ENCODE measurements at regions not wholly inside any gene's neighbourhood (a gene's known extent, or its start where the extent isn't known, plus 50 kb on each side); places are given as distances from the start of the nearest gene placed in this dataset.

DNA sequence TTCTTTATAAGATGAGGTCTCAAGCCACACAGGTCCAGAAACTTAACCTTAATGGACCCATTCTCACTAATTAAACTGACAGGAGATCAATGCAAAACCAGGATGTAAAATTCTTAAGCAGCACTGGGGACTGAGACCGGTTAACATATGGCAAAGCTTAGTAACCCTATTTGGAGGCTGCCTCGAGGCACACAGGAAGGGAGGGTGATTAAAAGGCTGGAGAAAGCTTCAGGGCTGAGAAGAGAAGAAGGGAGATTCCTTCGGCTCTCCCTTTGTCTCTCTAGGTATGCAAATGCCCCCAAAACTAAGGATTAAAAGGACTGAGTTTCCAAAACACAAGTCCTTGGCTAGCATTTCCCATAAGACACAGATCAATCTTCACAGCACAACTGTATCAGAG lies 120.8 kb upstream of the DSCAM start:
- H3K9me3 ChIP-seq (ENCODE audit: control insufficient read depth in 5 of 5, low read length in 5 of 5): peaks cover 0 to 4% (median 0%) of the 10 kb centered on the region in 5 donors
- no peaks in the 10 kb centered on the region for H3K36me3 ChIP-seq (ENCODE audit: control insufficient read depth in 5 of 5, insufficient read depth in 5 of 5, low read length in 5 of 5)
- peaks cover 0 to 3% (median 0%) of the 10 kb centered on the region in 5 donors for H3K27me3 ChIP-seq (ENCODE audit: control insufficient read depth in 5 of 5, insufficient read depth in 4 of 5, low read length in 5 of 5)
- no peak overlapping the region for H3K4me3 ChIP-seq (ENCODE audit: low read depth in 1 of 5, low read length in 5 of 5)
- no peak overlapping the region for H3K27ac ChIP-seq (ENCODE audit: low read depth, low read length)
- H3K4me1 ChIP-seq (ENCODE audit: control insufficient read depth in 5 of 5, insufficient read depth in 5 of 5, low read length in 5 of 5): no peaks in the 10 kb centered on the region
- no peak overlapping the region for H3K9ac ChIP-seq (ENCODE audit: low read length in 5 of 5)

DNA sequence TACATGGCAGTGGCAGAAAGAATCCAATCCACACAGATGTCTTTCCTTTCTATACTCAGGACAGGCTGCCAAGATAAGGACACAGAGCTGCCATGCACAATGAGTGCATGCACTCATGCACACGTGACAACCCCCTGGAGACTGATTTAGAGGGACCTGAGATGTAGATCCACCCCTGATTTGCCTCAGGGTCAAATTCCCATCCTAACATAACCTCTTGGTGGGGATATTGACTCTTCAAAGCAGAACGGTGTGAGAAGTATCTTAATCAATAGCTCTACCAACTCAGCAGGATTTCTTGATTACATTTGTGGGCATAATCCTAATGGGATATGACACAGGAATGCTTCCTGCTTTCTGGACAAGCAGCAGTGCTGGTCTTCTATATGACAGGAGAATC lies 125.2 kb upstream of the DSCAM start:
- Histone ChIP-seq H3K9ac (ENCODE audit: low read length in 5 of 5) (no peak overlapping the region), H3K36me3 (ENCODE audit: control insufficient read depth in 5 of 5, insufficient read depth in 5 of 5, low read length in 5 of 5) (no peaks in the 10 kb centered on the region), H3K27ac (ENCODE audit: low read depth, low read length) (no peak overlapping the region), H3K9me3 (ENCODE audit: control insufficient read depth in 5 of 5, low read length in 5 of 5) (peaks cover 0 to 10% (median 7%) of the 10 kb centered on the region in 5 donors), H3K4me1 (ENCODE audit: control insufficient read depth in 5 of 5, insufficient read depth in 5 of 5, low read length in 5 of 5) (peaks cover 0 to 4% (median 0%) of the 10 kb centered on the region in 5 donors), H3K27me3 (ENCODE audit: control insufficient read depth in 5 of 5, insufficient read depth in 4 of 5, low read length in 5 of 5) (peaks cover 0 to 3% (median 0%) of the 10 kb centered on the region in 5 donors), H3K4me3 (ENCODE audit: low read depth in 1 of 5, low read length in 5 of 5) (no peak overlapping the region)

DNA sequence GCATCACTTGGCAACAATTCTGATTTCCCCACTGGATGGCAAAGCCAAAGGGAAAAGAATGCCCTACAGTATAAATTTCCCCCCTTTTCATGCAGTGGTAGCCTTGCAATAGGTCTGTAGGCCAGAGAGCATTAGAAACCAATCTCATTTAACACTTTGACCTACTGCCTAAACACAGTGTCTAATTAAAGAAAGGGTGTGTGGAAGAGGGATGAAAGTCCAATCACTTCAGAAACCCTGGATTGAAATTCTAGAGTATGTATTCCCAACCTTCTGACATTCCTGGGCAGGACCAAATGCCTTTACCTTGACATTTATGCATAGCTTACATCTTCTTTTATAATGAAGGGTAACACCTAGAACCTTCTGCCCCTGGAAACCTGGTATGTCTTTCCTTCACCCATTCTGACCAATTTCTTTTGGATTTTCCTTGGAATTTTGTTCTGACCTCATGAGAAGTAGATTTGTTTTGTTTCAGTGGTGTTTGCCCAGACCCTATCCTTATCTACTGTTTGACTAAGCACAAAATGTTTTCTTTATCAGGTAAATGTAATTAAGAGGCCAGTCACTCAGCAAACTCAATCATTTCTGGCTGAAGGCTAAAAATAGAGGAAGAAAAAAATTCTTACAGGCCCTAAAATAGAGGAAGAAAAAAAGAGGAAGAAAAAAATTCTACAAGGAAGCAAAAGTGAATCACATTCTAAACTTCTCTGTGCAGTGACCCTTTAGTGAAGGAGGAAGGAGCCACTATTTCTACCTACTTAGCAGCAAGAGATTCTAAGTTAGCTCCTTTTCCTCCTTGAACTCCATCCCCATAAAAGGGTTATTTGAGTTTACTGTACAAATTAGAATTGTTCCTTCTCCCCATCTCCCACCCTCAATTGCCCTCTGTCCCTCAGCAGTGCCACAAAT lies 129.5 kb upstream of the DSCAM start:
- H3K27me3 ChIP-seq (ENCODE audit: control insufficient read depth in 5 of 5, insufficient read depth in 4 of 5, low read length in 5 of 5): no peaks in the 10 kb centered on the region
- H3K27ac ChIP-seq (ENCODE audit: low read depth, low read length): no peak overlapping the region
- H3K4me3 ChIP-seq (ENCODE audit: low read depth in 1 of 5, low read length in 5 of 5): no peak overlapping the region
- peaks cover 4 to 16% (median 11%) of the 10 kb centered on the region in 5 donors for H3K9me3 ChIP-seq (ENCODE audit: control insufficient read depth in 5 of 5, low read length in 5 of 5)
- peaks cover 0 to 5% (median 0%) of the 10 kb centered on the region in 5 donors for H3K4me1 ChIP-seq (ENCODE audit: control insufficient read depth in 5 of 5, insufficient read depth in 5 of 5, low read length in 5 of 5)
- H3K36me3 ChIP-seq (ENCODE audit: control insufficient read depth in 5 of 5, insufficient read depth in 5 of 5, low read length in 5 of 5): no peaks in the 10 kb centered on the region
- H3K9ac ChIP-seq (ENCODE audit: low read length in 5 of 5): no peak overlapping the region

DNA sequence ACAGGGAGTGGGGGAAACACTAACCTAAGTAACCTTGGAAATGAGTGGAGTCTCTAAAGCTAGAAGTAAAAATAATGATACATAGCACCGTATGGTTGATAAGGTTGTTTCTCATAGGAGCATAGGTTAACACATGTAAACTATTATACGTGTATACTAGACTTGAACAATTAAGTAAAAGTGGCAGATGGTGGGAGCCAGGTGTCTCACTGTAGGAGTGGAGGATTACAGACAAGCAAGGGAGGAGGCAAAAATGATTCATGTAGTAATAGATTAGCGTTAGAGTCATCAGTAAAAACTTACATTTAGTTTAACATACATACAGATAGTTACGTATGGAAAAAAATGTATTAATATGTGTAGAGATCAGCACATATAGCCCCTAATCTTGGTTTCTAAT lies 138.4 kb upstream of the DSCAM start:
- H3K27ac ChIP-seq (ENCODE audit: low read depth, low read length): no peak overlapping the region
- peaks cover 4 to 9% (median 6%) of the 10 kb centered on the region in 5 donors for H3K9me3 ChIP-seq (ENCODE audit: control insufficient read depth in 5 of 5, low read length in 5 of 5)
- H3K36me3 ChIP-seq (ENCODE audit: control insufficient read depth in 5 of 5, insufficient read depth in 5 of 5, low read length in 5 of 5): no peaks in the 10 kb centered on the region
- H3K27me3 ChIP-seq (ENCODE audit: control insufficient read depth in 5 of 5, insufficient read depth in 4 of 5, low read length in 5 of 5): no peaks in the 10 kb centered on the region
- H3K4me1 ChIP-seq (ENCODE audit: control insufficient read depth in 5 of 5, insufficient read depth in 5 of 5, low read length in 5 of 5): no peaks in the 10 kb centered on the region
- no peak overlapping the region for H3K4me3 ChIP-seq (ENCODE audit: low read depth in 1 of 5, low read length in 5 of 5)
- no peak overlapping the region for H3K9ac ChIP-seq (ENCODE audit: low read length in 5 of 5)

DNA sequence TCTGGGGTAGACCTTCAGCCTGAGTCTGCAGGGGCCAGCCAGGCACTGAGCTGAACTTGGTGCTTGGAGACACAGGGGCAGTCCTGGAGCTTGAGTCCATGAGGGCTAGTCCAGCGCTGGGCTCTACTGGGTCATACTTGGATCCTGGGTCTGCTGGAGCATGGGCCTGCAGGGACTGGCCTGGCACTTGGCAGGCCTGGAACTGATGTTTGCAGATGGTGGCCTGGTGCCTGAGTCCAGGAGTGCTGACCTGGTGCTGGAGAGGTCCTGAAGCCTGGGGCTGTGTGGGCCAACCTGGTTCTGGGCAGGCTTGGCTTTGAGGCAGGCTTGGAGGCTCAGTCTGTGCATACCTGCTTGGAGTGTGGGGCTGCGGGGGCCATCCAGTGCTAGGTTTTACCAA lies 143.4 kb upstream of the DSCAM start:
- Histone ChIP-seq H3K4me3 (ENCODE audit: low read depth in 1 of 5, low read length in 5 of 5) (no peak overlapping the region), H3K9ac (ENCODE audit: low read length in 5 of 5) (no peak overlapping the region), H3K4me1 (ENCODE audit: control insufficient read depth in 5 of 5, insufficient read depth in 5 of 5, low read length in 5 of 5) (no peaks in the 10 kb centered on the region), H3K9me3 (ENCODE audit: control insufficient read depth in 5 of 5, low read length in 5 of 5) (no peaks in the 10 kb centered on the region), H3K27ac (ENCODE audit: low read depth, low read length) (no peak overlapping the region), H3K27me3 (ENCODE audit: control insufficient read depth in 5 of 5, insufficient read depth in 4 of 5, low read length in 5 of 5) (no peaks in the 10 kb centered on the region), H3K36me3 (ENCODE audit: control insufficient read depth in 5 of 5, insufficient read depth in 5 of 5, low read length in 5 of 5) (no peaks in the 10 kb centered on the region)

DNA sequence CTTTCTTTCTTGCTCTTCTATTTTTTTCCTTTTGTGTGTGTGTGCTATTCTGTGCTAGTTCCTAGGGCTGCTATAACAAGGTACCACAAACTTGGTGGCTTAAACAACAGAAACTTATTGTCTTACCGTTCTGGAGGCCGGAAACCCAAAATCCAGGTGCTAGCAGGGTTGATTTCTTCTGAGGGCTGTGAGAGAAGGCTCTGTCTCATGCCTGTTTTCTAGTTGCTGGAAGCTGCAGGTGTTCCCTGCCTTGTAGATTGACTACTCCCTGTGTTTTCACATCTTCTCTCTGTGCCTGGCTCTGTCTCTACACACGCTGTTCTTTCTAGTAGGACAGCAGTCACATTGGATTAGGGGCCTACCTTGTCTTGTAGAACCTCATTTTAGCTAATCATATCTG lies 150.9 kb upstream of the DSCAM start:
- H3K4me1 ChIP-seq (ENCODE audit: control insufficient read depth in 5 of 5, insufficient read depth in 5 of 5, low read length in 5 of 5): no peaks in the 10 kb centered on the region
- peaks cover 0 to 15% (median 7%) of the 10 kb centered on the region in 5 donors for H3K9me3 ChIP-seq (ENCODE audit: control insufficient read depth in 5 of 5, low read length in 5 of 5)
- no peaks in the 10 kb centered on the region for H3K36me3 ChIP-seq (ENCODE audit: control insufficient read depth in 5 of 5, insufficient read depth in 5 of 5, low read length in 5 of 5)
- no peak overlapping the region for H3K27ac ChIP-seq (ENCODE audit: low read depth, low read length)
- H3K4me3 ChIP-seq (ENCODE audit: low read depth in 1 of 5, low read length in 5 of 5): no peak overlapping the region
- H3K27me3 ChIP-seq (ENCODE audit: control insufficient read depth in 5 of 5, insufficient read depth in 4 of 5, low read length in 5 of 5): no peaks in the 10 kb centered on the region
- no peak overlapping the region for H3K9ac ChIP-seq (ENCODE audit: low read length in 5 of 5)

DNA sequence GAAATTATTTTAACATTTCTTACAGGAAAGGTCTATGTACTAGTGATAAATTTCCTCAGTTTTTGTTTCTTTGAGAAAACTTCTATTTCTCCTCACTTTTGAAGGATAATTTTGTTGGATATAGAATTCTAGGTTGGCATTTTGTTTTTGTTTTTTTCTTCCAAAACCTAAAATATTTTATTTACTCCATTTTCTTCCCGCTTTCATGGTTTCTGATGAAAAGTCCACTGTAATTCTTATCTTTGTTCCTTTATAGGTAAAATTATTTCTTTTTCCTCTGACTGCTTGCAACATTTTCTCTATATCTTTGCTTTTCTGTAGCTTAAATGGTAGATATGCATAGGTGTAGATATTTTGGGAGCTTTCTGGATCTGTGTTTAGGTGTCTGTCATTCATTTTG lies 153.9 kb upstream of the DSCAM start:
- Histone ChIP-seq H3K4me3 (ENCODE audit: low read depth in 1 of 5, low read length in 5 of 5) (no peak overlapping the region), H3K27ac (ENCODE audit: low read depth, low read length) (no peak overlapping the region), H3K27me3 (ENCODE audit: control insufficient read depth in 5 of 5, insufficient read depth in 4 of 5, low read length in 5 of 5) (peaks cover 0 to 2% (median 0%) of the 10 kb centered on the region in 5 donors), H3K4me1 (ENCODE audit: control insufficient read depth in 5 of 5, insufficient read depth in 5 of 5, low read length in 5 of 5) (no peaks in the 10 kb centered on the region), H3K36me3 (ENCODE audit: control insufficient read depth in 5 of 5, insufficient read depth in 5 of 5, low read length in 5 of 5) (no peaks in the 10 kb centered on the region), H3K9me3 (ENCODE audit: control insufficient read depth in 5 of 5, low read length in 5 of 5) (peaks cover 0 to 15% (median 9%) of the 10 kb centered on the region in 5 donors), H3K9ac (ENCODE audit: low read length in 5 of 5) (no peak overlapping the region)

DNA sequence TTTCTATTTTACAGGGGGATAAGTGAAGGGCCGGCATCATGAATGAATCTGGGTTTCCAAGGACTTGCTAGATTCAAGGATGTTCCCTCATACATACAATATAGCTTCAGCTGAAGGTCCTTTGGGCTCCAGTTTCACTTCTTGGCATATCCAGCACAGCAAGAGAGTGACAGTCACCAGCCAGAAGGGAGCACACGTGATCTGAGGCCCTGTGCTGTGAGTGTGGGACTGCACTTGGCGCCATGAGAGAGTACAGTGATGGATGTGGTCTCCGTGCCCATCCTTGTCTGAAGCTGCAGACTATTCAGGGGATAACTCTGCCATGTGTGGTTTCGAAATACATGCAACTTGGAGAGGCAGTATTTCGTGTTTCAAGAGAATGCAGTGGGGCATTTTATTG lies 159.7 kb upstream of the DSCAM start:
- peaks cover 0 to 17% (median 7%) of the 10 kb centered on the region in 5 donors for H3K27me3 ChIP-seq (ENCODE audit: control insufficient read depth in 5 of 5, insufficient read depth in 4 of 5, low read length in 5 of 5)
- H3K4me3 ChIP-seq (ENCODE audit: low read depth in 1 of 5, low read length in 5 of 5): no peak overlapping the region
- no peaks in the 10 kb centered on the region for H3K4me1 ChIP-seq (ENCODE audit: control insufficient read depth in 5 of 5, insufficient read depth in 5 of 5, low read length in 5 of 5)
- no peak overlapping the region for H3K9ac ChIP-seq (ENCODE audit: low read length in 5 of 5)
- no peak overlapping the region for H3K27ac ChIP-seq (ENCODE audit: low read depth, low read length)
- H3K9me3 ChIP-seq (ENCODE audit: control insufficient read depth in 5 of 5, low read length in 5 of 5): peaks cover 0 to 9% (median 3%) of the 10 kb centered on the region in 5 donors
- no peaks in the 10 kb centered on the region for H3K36me3 ChIP-seq (ENCODE audit: control insufficient read depth in 5 of 5, insufficient read depth in 5 of 5, low read length in 5 of 5)

DNA sequence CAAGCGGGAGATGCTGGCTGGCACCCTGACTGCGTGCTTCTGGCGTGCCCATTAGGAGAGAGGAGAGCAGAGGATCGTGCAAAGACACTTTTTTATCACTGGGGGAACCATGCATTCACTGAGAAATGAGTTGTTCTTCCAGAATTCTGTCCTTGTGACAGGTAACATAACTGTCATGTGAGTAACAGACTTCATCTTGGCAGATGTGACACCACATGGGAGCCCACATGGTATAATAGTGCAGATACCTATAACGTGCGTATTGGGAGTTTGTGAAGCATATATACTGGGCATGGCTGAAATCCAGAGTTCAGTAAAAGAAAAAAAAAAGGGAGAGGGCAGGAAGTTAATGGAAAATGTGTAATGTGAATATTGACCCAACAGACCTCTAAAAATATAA lies 159.6 kb upstream of the BACE2 start:
- peaks cover 0 to 23% (median 13%) of the 10 kb centered on the region in 5 donors for H3K27me3 ChIP-seq (ENCODE audit: control insufficient read depth in 5 of 5, insufficient read depth in 4 of 5, low read length in 5 of 5)
- H3K4me1 ChIP-seq (ENCODE audit: control insufficient read depth in 5 of 5, insufficient read depth in 5 of 5, low read length in 5 of 5): no peaks in the 10 kb centered on the region
- H3K27ac ChIP-seq (ENCODE audit: low read depth, low read length): no peak overlapping the region
- no peaks in the 10 kb centered on the region for H3K36me3 ChIP-seq (ENCODE audit: control insufficient read depth in 5 of 5, insufficient read depth in 5 of 5, low read length in 5 of 5)
- H3K9ac ChIP-seq (ENCODE audit: low read length in 5 of 5): no peak overlapping the region
- no peak overlapping the region for H3K4me3 ChIP-seq (ENCODE audit: low read depth in 1 of 5, low read length in 5 of 5)
- H3K9me3 ChIP-seq (ENCODE audit: control insufficient read depth in 5 of 5, low read length in 5 of 5): peaks cover 0 to 6% (median 0%) of the 10 kb centered on the region in 5 donors

DNA sequence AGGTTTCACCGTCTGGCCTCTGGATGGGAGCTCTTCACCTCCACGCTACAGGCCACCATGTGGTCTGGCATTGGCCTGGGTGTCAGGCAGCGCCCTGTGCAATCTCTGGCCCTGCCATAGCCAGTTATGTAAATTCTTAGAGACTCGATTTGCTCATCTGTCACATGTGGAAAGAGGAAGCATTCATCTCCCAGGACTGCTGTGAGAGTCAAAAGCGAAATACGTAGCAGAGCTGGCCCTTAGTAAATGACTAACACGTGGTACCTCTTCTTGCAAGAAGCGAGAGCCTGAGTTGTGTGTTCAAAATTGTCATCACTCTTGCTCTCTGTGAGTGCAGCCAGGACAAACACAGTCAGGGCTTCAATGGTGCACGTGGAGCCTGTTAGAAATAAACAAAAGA lies 159.0 kb upstream of the BACE2 start:
- Histone ChIP-seq H3K27ac (ENCODE audit: low read depth, low read length) (no peak overlapping the region), H3K4me3 (ENCODE audit: low read depth in 1 of 5, low read length in 5 of 5) (no peak overlapping the region), H3K9ac (ENCODE audit: low read length in 5 of 5) (no peak overlapping the region), H3K4me1 (ENCODE audit: control insufficient read depth in 5 of 5, insufficient read depth in 5 of 5, low read length in 5 of 5) (no peaks in the 10 kb centered on the region), H3K9me3 (ENCODE audit: control insufficient read depth in 5 of 5, low read length in 5 of 5) (peaks cover 0 to 6% (median 0%) of the 10 kb centered on the region in 5 donors), H3K36me3 (ENCODE audit: control insufficient read depth in 5 of 5, insufficient read depth in 5 of 5, low read length in 5 of 5) (no peaks in the 10 kb centered on the region), H3K27me3 (ENCODE audit: control insufficient read depth in 5 of 5, insufficient read depth in 4 of 5, low read length in 5 of 5) (peaks cover 0 to 23% (median 14%) of the 10 kb centered on the region in 5 donors)
